Vagina (tissue), 2 donors: ENCODE measurements at regions not wholly inside any gene's neighbourhood (a gene's known extent, or its start where the extent isn't known, plus 50 kb on each side); places are given as distances from the start of the nearest gene placed in this dataset.

Experiments
- POLR2A ChIP-seq, 2 donors: fragments of 450-650 bp; IDR thresholded peaks; one replicate each; pipeline ENCODE4 v1.6.1; 2017; ENCODE audit warnings: antibody characterized with exemption in 2 of 2, mild to moderate bottlenecking in 2 of 2, moderate library complexity in 2 of 2
- POLR2AphosphoS5 ChIP-seq, 2 donors: sonication (generic); formaldehyde crosslinking; IDR thresholded peaks; one replicate each; pipeline ENCODE4 v1.9.0; 2017; ENCODE audit warnings: antibody characterized with exemption in 2 of 2, mild to moderate bottlenecking in 2 of 2, low read depth in 1 of 2; ENCODE audit not compliant: insufficient read depth in 1 of 2
- TF ChIP-seq, protein P1 (sequence below), 3 experiments: fragments of 450-650 bp in 2 of 3; fragments of 200-600 bp in 1 of 3; sonication (generic) in 1 of 3; IDR thresholded peaks; one replicate each; pipeline ENCODE4 v1.5.1; 2017 to 2019; ENCODE audit warnings: antibody characterized with exemption in 3 of 3, mild to moderate bottlenecking in 2 of 3, moderate library complexity in 2 of 3

DNA sequence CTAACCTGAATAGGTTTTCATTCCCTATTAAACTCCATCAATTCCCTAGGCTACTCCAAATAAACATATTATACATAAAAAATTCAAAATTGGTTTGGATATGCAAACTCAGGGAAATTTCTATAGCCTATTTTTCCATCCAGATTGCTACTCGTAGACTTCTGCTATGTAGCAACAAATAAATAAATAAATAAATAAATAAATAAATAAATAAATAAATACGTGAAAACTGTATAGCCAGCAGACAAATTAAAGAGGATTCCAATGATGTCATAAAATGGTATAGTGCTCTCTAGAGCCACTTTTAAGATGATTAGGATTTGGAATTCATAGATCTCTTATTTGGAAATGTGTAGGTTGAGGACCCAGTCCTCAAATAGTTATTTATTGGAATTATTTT, 1193.2 kb upstream of the NUDT12 start:
- TF ChIP-seq POLR2AphosphoS5 (IDR thresholded peaks at IDR 0.05; ENCODE audit: insufficient read depth in 1 of 2, low read depth in 1 of 2) (no peak), POLR2A (IDR thresholded peaks at IDR 0.05) (no peak)
- TF ChIP-seq, protein P1, sequence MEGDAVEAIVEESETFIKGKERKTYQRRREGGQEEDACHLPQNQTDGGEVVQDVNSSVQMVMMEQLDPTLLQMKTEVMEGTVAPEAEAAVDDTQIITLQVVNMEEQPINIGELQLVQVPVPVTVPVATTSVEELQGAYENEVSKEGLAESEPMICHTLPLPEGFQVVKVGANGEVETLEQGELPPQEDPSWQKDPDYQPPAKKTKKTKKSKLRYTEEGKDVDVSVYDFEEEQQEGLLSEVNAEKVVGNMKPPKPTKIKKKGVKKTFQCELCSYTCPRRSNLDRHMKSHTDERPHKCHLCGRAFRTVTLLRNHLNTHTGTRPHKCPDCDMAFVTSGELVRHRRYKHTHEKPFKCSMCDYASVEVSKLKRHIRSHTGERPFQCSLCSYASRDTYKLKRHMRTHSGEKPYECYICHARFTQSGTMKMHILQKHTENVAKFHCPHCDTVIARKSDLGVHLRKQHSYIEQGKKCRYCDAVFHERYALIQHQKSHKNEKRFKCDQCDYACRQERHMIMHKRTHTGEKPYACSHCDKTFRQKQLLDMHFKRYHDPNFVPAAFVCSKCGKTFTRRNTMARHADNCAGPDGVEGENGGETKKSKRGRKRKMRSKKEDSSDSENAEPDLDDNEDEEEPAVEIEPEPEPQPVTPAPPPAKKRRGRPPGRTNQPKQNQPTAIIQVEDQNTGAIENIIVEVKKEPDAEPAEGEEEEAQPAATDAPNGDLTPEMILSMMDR (IDR thresholded peaks at IDR 0.05) = no peak
